ENCODE measurements at regions not wholly inside any gene's neighbourhood (a gene's known extent, or its start where the extent isn't known, plus 50 kb on each side); places are given as distances from the start of the nearest gene placed in this dataset.

DNA sequence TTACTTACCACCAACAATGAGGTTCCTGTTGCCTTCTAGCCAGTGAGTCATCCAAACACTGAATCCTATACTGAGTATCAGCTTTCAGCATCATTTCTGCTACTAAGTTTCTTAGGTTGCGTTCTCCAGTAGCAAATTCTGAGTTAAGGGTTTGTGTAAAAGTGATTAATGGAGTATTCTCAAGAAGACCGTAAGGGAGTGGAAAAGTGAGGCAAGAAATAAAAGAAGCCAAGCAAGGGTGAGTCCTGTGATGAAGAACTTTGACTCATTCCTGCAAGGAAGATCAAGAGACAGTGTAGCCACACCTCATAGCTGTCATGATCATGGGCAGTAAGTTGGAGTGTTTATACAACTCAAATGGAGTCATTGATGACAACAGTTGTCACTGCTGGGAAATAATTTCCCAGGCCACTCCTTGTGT, 446.2 kb downstream of the RAPGEF2 start:
- no peaks in the 10 kb centered on the region for H3K9me3 ChIP-seq (ENCODE audit: low read depth, low read length, poor library complexity, severe bottlenecking)
- no peak for DNase-seq (ENCODE audit: low spot score)
- no peaks in the 10 kb centered on the region for H3K36me3 ChIP-seq (ENCODE audit: insufficient read depth, low read length, poor library complexity, severe bottlenecking)
- H3K4me3 ChIP-seq (ENCODE audit: low read depth, low read length, poor library complexity, severe bottlenecking) = no peak overlapping the region
- ChIA-PET CTCF (interaction anchor here (0.6 kb wide), 1 partner anchor 1548 kb away, joined by 4 read pairs; no protein-coding TSS in a partner anchor), POLR2A (ENCODE audit: low non-redundant PET) (no interaction called here)
- TF ChIP-seq, protein P1, sequence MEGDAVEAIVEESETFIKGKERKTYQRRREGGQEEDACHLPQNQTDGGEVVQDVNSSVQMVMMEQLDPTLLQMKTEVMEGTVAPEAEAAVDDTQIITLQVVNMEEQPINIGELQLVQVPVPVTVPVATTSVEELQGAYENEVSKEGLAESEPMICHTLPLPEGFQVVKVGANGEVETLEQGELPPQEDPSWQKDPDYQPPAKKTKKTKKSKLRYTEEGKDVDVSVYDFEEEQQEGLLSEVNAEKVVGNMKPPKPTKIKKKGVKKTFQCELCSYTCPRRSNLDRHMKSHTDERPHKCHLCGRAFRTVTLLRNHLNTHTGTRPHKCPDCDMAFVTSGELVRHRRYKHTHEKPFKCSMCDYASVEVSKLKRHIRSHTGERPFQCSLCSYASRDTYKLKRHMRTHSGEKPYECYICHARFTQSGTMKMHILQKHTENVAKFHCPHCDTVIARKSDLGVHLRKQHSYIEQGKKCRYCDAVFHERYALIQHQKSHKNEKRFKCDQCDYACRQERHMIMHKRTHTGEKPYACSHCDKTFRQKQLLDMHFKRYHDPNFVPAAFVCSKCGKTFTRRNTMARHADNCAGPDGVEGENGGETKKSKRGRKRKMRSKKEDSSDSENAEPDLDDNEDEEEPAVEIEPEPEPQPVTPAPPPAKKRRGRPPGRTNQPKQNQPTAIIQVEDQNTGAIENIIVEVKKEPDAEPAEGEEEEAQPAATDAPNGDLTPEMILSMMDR (conservative IDR thresholded peaks at IDR 0.05; ENCODE audit: low read depth, low read length) = no peak
- TF ChIP-seq EZH2 (IDR thresholded peaks at IDR 0.05; ENCODE audit: borderline replicate concordance, low read depth, low read length, poor library complexity, severe bottlenecking) = no peak
- no peaks in the 10 kb centered on the region for H3K27me3 ChIP-seq (replicated peaks; ENCODE audit: insufficient read depth, low read depth, low read length, poor library complexity)
- no peak overlapping the region for H3K27ac ChIP-seq (ENCODE audit: low read depth, low read length, poor library complexity, severe bottlenecking)
- intact Hi-C loops (cut with micrococcal nuclease; ENCODE audit: unreplicated experiment) = no loop called here
- BruUV-seq (replicated peaks) = no TSS peak
- no peaks in the 10 kb centered on the region for H3K4me1 ChIP-seq (ENCODE audit: insufficient read depth, low read length, poor library complexity, severe bottlenecking)

DNA sequence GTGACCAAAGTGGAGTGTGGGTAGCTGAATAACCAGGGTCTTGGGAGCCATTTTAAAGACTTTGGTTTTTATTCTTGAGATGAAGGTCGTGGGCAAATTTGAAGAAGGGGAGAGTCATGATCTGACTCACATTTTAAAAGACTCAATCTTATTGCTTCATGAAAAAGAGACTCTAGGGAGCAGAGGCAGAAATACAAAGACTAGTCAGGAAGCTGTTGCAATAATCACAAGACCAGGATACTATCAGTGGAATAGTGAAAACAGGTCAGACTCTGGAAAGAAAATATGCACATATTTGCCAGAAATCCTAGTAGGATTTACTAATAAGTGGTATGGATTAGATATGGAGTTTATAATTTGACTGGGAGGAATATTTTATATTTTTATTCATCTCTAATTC, 448.4 kb downstream of the RAPGEF2 start:
- CTCF ChIA-PET = interaction anchor here (0.5 kb wide), 1 partner anchor 1362 kb away, joined by 8 read pairs; no protein-coding TSS in a partner anchor
- Histone ChIP-seq H3K4me3 (ENCODE audit: low read depth, low read length, poor library complexity, severe bottlenecking) (no peak overlapping the region), H3K9me3 (ENCODE audit: low read depth, low read length, poor library complexity, severe bottlenecking) (no peaks in the 10 kb centered on the region), H3K27me3 (replicated peaks; ENCODE audit: insufficient read depth, low read depth, low read length, poor library complexity) (no peaks in the 10 kb centered on the region), H3K27ac (ENCODE audit: low read depth, low read length, poor library complexity, severe bottlenecking) (no peak overlapping the region), H3K4me1 (ENCODE audit: insufficient read depth, low read length, poor library complexity, severe bottlenecking) (peaks cover 9% of the 10 kb centered on the region), H3K36me3 (ENCODE audit: insufficient read depth, low read length, poor library complexity, severe bottlenecking) (no peaks in the 10 kb centered on the region)
- BruUV-seq (replicated peaks) = no TSS peak
- POLR2A ChIA-PET (ENCODE audit: low non-redundant PET) = no interaction called here
- intact Hi-C loops (cut with micrococcal nuclease; ENCODE audit: unreplicated experiment) = no loop called here
- no peak for TF ChIP-seq EZH2 (IDR thresholded peaks at IDR 0.05; ENCODE audit: borderline replicate concordance, low read depth, low read length, poor library complexity, severe bottlenecking)
- TF ChIP-seq, protein P1 (conservative IDR thresholded peaks at IDR 0.05; ENCODE audit: low read depth, low read length) = no peak
- peak; percentile 34 for DNase-seq (ENCODE audit: low spot score)

DNA sequence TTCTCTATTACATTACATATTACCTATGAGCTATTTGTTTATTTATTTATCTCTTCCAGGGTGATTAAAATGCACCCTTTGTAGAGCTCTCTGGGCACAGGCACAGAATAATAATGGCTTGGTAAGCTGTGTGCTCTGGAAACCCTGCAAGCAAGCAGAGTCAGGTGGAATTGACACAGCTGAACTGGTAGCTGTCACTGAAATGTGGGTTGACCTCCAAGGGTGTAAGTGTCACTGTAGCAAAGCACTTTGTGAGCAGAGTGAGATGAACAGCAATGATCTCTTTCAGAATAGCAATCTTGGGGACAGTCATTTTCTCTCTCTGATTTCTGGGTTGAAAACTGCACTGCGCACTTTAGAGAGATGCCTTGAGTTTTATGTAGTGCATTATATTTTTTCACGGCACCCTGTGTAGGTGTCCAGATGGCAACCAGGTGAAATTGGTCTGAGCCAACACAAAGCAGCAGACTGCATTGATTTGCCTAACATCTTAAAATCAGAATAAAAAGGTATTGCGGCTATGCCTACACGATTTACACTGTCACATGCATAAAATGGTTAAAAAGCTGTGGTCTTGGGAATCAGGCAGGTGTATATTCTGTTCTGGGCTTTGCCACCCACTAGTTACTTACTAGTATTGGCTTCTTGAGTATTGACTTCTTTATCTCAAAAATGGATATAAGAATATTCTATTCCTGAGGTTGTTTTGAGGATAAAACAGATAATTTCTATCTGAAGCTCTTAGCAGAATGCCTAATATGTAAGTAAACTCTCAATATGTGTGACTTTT, 450.3 kb downstream of the RAPGEF2 start:
- POLR2A ChIA-PET (ENCODE audit: low non-redundant PET) = no interaction called here
- Histone ChIP-seq H3K4me3 (ENCODE audit: low read depth, low read length, poor library complexity, severe bottlenecking) (no peak overlapping the region), H3K27me3 (replicated peaks; ENCODE audit: insufficient read depth, low read depth, low read length, poor library complexity) (no peaks in the 10 kb centered on the region), H3K9me3 (ENCODE audit: low read depth, low read length, poor library complexity, severe bottlenecking) (no peaks in the 10 kb centered on the region), H3K4me1 (ENCODE audit: insufficient read depth, low read length, poor library complexity, severe bottlenecking) (peaks cover 12% of the 10 kb centered on the region), H3K36me3 (ENCODE audit: insufficient read depth, low read length, poor library complexity, severe bottlenecking) (no peaks in the 10 kb centered on the region), H3K27ac (ENCODE audit: low read depth, low read length, poor library complexity, severe bottlenecking) (no peak overlapping the region)
- no TSS peak for BruUV-seq (replicated peaks)
- intact Hi-C loops (cut with micrococcal nuclease; ENCODE audit: unreplicated experiment) = no loop called here
- no peak for DNase-seq (ENCODE audit: low spot score)
- no peak for TF ChIP-seq EZH2 (IDR thresholded peaks at IDR 0.05; ENCODE audit: borderline replicate concordance, low read depth, low read length, poor library complexity, severe bottlenecking)
- TF ChIP-seq, protein P1 (conservative IDR thresholded peaks at IDR 0.05; ENCODE audit: low read depth, low read length) = no peak
- CTCF ChIA-PET = no interaction called here

Measured in A673 (cell line).